GM23248 (cell line): ENCODE measurements at regions not wholly inside any gene's neighbourhood (a gene's known extent, or its start where the extent isn't known, plus 50 kb on each side); places are given as distances from the start of the nearest gene placed in this dataset.
"Not testable (repeated sequence)": the region's sequence is repeated elsewhere in the genome, so short reads cannot be mapped to it uniquely, and the experiment has no call there.

Experiments used
- DNase-seq: peaks from one replicate; pipeline ENCODE4 v3.0.0-alpha.2; 2015
- H2AFZ ChIP-seq: fragments of 200-600 bp; sonication (generic); 2 replicates; pipeline ENCODE4 v1.6.1; 2016; ENCODE audit warnings: antibody characterized with exemption
- H3F3A ChIP-seq: fragments of 200-600 bp; sonication (generic); 2 replicates; pipeline ENCODE4 v1.6.1; 2016; ENCODE audit warnings: mild to moderate bottlenecking, antibody characterized with exemption, mixed run types; ENCODE audit not compliant: insufficient read depth
- H3K27ac ChIP-seq: fragments of 200-600 bp; sonication (generic); 2 replicates; pipeline ENCODE4 v1.5.1; 2016; ENCODE audit warnings: mild to moderate bottlenecking
- H3K27me3 ChIP-seq: fragments of 200-600 bp; sonication (generic); replicated peaks from 2 replicates; pipeline ENCODE4 v1.6.1; 2016; ENCODE audit warnings: mild to moderate bottlenecking; ENCODE audit not compliant: insufficient read depth
- H3K36me3 ChIP-seq: fragments of 200-600 bp; sonication (generic); 2 replicates; pipeline ENCODE4 v1.6.1; 2016; ENCODE audit warnings: low read depth, mild to moderate bottlenecking
- H3K4me1 ChIP-seq: fragments of 200-600 bp; sonication (generic); 2 replicates; pipeline ENCODE4 v1.6.1; 2016; ENCODE audit warnings: mild to moderate bottlenecking; ENCODE audit not compliant: insufficient read depth
- H3K4me2 ChIP-seq: fragments of 200-600 bp; sonication (generic); one replicate; pipeline ENCODE4 v1.6.1; 2016; ENCODE audit warnings: mild to moderate bottlenecking; ENCODE audit not compliant: unreplicated experiment
- H3K4me3 ChIP-seq: fragments of 200-600 bp; sonication (generic); 2 replicates; pipeline ENCODE4 v1.5.1; 2016; ENCODE audit warnings: mild to moderate bottlenecking
- H3K79me2 ChIP-seq: fragments of 200-600 bp; sonication (generic); 2 replicates; pipeline ENCODE4 v1.6.1; 2016; ENCODE audit warnings: mild to moderate bottlenecking; ENCODE audit not compliant: insufficient read depth
- H3K9ac ChIP-seq: fragments of 200-600 bp; sonication (generic); 2 replicates; pipeline ENCODE4 v1.6.1; 2016; ENCODE audit warnings: mild to moderate bottlenecking
- H3K9me2 ChIP-seq: fragments of 200-600 bp; sonication (generic); 2 replicates; pipeline ENCODE4 v1.6.1; 2016; ENCODE audit warnings: mixed run types, mild to moderate bottlenecking, moderate library complexity; ENCODE audit not compliant: insufficient read depth
- H3K9me3 ChIP-seq: fragments of 200-600 bp; sonication (generic); one replicate; pipeline ENCODE4 v1.6.1; 2017; ENCODE audit warnings: low read depth
- H4K20me1 ChIP-seq: fragments of 200-600 bp; sonication (generic); 2 replicates; pipeline ENCODE4 v1.6.0; 2016; ENCODE audit not compliant: insufficient read depth
- EZH2 ChIP-seq: fragments of 200-600 bp; sonication (generic); IDR thresholded peaks from 2 replicates; pipeline ENCODE4 v1.6.1; 2018; ENCODE audit warnings: antibody characterized with exemption, mild to moderate bottlenecking; ENCODE audit not compliant: insufficient read depth, poor library complexity, severe bottlenecking
- EZH2phosphoT487 ChIP-seq: fragments of 200-600 bp; sonication (generic); IDR thresholded peaks from 2 replicates; pipeline ENCODE4 v1.6.1; 2018; ENCODE audit warnings: antibody characterized with exemption, moderate library complexity, mild to moderate bottlenecking, low read depth; ENCODE audit not compliant: insufficient read depth
- WGBS, 2 experiments: methylation state at CpG; one replicate each; pipeline ENCODE4 v1.1.6; 2015 to 2017; ENCODE audit warnings: low lambda C conversion rate in 2 of 2, low coverage in 1 of 2; ENCODE audit errors: missing lambda C conversion rate in 2 of 2; 5-methylcytosine and 5-hydroxymethylcytosine counted together
- in situ Hi-C: fragments of 300-500 bp; cut with MboI; formaldehyde crosslinking; loops from 2 replicates; pipeline ENCODE4 v1.15.0; 2020

GRCh38 chr16:22719945-22720344 lies 94.0 kb upstream of the HS3ST2 start:
- H3K27me3 ChIP-seq, result no peaks in the 10 kb centered on the region; the same call in 1 of the 2 replicates
- no peak overlapping the region for H3K4me2 ChIP-seq
- no peak for DNase-seq
- H3K36me3 ChIP-seq, result no peaks in the 10 kb centered on the region
- in situ Hi-C loops, result no loop called here
- H3K27ac ChIP-seq, result no peak overlapping the region
- H3K4me3 ChIP-seq, result no peak overlapping the region
- H3F3A ChIP-seq, result no peaks in the 10 kb centered on the region
- no peak for TF ChIP-seq EZH2
- no peak for TF ChIP-seq EZH2phosphoT487
- H3K4me1 ChIP-seq, result no peaks in the 10 kb centered on the region
- no peaks in the 10 kb centered on the region for H3K79me2 ChIP-seq
- H3K9me3 ChIP-seq, result no peaks in the 10 kb centered on the region
- no peak overlapping the region for H3K9ac ChIP-seq
- no peaks in the 10 kb centered on the region for H4K20me1 ChIP-seq
- WGBS, 2 experiments, result 10 to 17% methylated on average over 4 of the region's 4 CpGs
- no peaks in the 10 kb centered on the region for H3K9me2 ChIP-seq
- H2AFZ ChIP-seq, result no peak overlapping the region

- Histone ChIP-seq H3K4me2 (no peak overlapping the region), H3K9ac (no peak overlapping the region), H4K20me1 (no peaks in the 10 kb centered on the region), H3K4me1 (no peaks in the 10 kb centered on the region), H3K27me3 (no peaks in the 10 kb centered on the region; the same call in 1 of the 2 replicates), H3K79me2 (no peaks in the 10 kb centered on the region), H3K36me3 (no peaks in the 10 kb centered on the region), H3K27ac (no peak overlapping the region), H3K9me3 (no peaks in the 10 kb centered on the region), H3F3A (no peaks in the 10 kb centered on the region), H2AFZ (no peak overlapping the region), H3K4me3 (no peak overlapping the region), H3K9me2 (no peaks in the 10 kb centered on the region)
- peak; percentile 7 for DNase-seq
- 2 to 3% methylated on average over 8 of the region's 8 CpGs for WGBS, 2 experiments
- TF ChIP-seq EZH2phosphoT487 (no peak), EZH2 (no peak)
- in situ Hi-C loops, result no loop called here
Observed at GRCh38 chr16:22721511-22722100, 92.4 kb upstream of the HS3ST2 start.

GRCh38 chr16:22722551-22723541 lies 91.1 kb upstream of the HS3ST2 start:
- H3K4me1 ChIP-seq, H2AFZ ChIP-seq, H3K4me2 ChIP-seq, in situ Hi-C loops, H3K27me3 ChIP-seq, H4K20me1 ChIP-seq, H3K9me3 ChIP-seq, H3K9ac ChIP-seq, H3K36me3 ChIP-seq, DNase-seq, H3K9me2 ChIP-seq, H3K27ac ChIP-seq, H3F3A ChIP-seq, H3K79me2 ChIP-seq, H3K4me3 ChIP-seq: not testable (repeated sequence)
- 77% methylated on average over 40 to 45 of the region's 48 CpGs for WGBS, 2 experiments

GRCh38 chr16:22726868-22727267 lies 87.1 kb upstream of the HS3ST2 start:
- Histone ChIP-seq H3K9ac (no peak overlapping the region), H3K4me3 (no peak overlapping the region), H4K20me1 (no peaks in the 10 kb centered on the region), H2AFZ (no peak overlapping the region), H3K27me3 (no peaks in the 10 kb centered on the region; the same call in 1 of the 2 replicates), H3K36me3 (no peaks in the 10 kb centered on the region), H3K79me2 (no peaks in the 10 kb centered on the region), H3K27ac (no peak overlapping the region), H3K4me1 (no peaks in the 10 kb centered on the region), H3K9me2 (no peaks in the 10 kb centered on the region), H3F3A (no peaks in the 10 kb centered on the region), H3K4me2 (no peak overlapping the region), H3K9me3 (no peaks in the 10 kb centered on the region)
- peak; percentile 7 for DNase-seq
- no peak for TF ChIP-seq EZH2
- no peak for TF ChIP-seq EZH2phosphoT487
- WGBS, 2 experiments, result 32 to 47% methylated on average over 1 of the region's 1 CpG
- in situ Hi-C loops, result no loop called here
